Fibroblast of skin of back (primary cell): ENCODE measurements at regions not wholly inside any gene's neighbourhood (a gene's known extent, or its start where the extent isn't known, plus 50 kb on each side); places are given as distances from the start of the nearest gene placed in this dataset.
A peak's percentile ranks its signal among the peaks of the same experiment; 100 is the strongest.
"Not testable (repeated sequence)": the region's sequence is repeated elsewhere in the genome, so short reads cannot be mapped to it uniquely, and the experiment has no call there.

Experiments
- DNase-seq: peaks from one replicate; pipeline ENCODE4 v3.0.0-alpha.2; 2013

DNA sequence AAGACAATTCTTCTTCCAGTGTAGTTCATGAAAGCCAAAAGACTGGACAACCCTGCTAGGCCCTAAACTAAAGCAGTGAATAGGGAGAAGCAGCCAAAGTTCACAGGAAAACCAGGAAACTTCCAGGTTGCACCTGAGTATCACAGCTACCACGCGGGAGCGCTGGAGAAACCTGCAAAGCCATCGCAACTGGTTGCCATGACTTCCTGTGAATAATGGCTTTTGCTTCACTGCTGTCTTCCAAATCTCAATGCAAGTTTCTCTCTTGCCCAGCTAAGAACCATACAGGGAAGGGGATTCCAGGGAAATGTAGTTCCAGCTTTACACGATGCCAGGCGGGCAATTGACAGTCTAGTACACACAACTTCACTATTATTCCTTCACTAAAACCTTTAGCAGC is 114.1 kb downstream of the GXYLT1 start:
- no peak for DNase-seq

DNA sequence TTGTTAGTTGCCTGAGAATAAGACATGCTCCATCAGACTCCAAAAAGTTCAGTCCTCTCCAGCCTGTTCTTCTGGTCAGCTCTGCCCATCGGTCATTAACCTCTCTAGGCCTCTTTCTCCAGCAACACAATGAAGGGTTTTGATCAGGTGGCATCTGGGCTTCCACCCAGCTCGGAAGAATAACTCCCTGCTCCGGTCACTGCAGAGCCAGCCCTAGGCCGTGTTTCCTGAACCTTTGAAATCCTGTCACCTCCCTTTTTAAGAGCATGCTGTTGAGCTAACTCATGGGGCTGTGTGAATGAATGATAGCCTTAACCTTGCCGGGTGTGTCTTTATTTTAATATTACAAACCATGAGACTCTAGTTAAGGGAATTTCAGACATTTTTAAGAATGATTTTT is 117.1 kb downstream of the GXYLT1 start:
- no peak for DNase-seq

DNA sequence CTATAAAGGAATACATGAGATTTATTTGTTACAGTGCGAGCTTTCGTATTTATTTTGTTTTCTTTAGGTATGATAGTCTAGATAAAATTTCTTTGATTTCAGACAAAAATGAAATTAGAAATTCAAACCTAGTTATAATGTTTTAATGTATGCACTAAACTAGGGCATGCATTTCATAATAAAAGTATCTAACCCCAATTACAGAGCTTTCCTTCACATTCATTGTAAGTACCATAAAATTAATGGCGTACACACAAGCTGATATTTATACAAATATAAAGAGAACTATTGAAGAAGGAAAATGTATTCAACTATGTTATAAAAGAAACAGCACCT is 120.2 kb downstream of the GXYLT1 start:
- DNase-seq: no peak

DNA sequence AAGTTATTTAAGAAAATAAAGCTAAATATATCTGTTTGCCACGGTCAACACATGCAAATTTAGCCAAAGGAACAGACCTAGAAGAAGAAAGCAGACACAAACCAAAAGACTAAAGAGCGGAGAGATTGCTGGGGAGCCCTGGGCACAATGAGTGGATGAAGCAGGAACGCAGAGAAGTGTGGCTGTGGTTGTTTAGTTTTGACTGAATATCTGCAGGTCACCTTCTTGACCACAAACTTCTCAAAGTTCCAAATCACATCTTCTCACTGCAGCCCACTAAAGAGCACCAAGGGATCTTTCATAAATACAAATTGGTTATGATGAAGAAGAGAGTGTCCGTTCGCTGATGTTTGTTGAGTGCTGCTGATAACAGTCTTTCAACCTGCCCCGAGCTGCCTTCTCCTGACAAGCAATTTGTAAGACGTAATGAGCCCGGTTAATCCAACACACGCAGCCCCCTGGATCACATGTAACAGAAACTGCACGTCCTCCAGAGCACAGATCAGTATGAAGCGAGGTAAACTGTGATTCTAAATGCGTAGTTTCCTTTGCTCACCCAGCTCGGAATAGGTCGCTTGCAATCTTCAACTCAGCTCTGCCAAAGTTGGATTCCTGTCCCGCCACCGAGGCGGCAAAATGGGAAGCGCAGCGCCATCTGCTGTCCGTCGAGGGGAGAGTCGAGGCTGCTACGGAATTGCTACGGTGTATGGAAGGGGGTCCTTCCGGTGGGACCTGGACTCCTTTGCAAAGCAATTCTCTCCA is 120.8 kb downstream of the GXYLT1 start:
- peak; percentile 67 for DNase-seq

DNA sequence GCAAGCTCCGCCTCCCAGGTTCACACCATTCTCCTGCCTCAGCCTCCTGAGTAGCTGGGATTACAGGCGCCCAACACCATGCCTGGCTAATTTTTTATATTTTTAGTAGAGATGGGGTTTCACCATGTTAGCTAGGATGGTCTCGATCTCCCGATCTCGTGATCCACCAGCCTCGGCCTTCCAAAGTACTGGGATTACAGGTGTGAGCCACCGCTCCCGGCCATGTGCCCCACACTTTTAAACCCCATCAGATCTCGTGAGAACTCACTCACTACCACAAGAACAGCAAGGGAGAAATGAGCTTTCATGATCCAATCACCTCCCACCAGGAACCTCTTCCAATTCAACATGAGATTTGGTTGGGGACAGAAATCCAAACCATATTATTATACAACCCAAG is 122.7 kb downstream of the GXYLT1 start:
- DNase-seq: not testable (repeated sequence)

DNA sequence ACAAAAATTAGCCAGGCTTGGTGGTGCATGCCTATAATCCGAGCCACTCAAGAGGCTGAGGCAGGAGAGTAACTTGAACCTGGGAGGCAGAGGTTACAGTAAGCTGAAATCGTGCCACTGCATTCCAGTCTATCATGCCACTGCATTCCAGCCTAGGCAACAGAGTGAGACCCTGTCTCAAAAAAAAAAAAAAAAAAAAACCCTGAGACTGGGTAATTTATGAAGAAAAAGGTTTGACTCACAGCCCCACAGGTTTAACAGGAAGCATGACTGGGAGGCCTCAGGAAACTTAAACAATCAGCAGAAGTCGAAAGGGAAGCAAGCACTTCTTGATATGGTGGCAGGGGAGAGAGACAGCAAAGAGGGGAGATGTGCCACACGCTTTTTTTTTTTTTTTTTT is 123.2 kb downstream of the GXYLT1 start:
- peak; percentile 8 for DNase-seq

DNA sequence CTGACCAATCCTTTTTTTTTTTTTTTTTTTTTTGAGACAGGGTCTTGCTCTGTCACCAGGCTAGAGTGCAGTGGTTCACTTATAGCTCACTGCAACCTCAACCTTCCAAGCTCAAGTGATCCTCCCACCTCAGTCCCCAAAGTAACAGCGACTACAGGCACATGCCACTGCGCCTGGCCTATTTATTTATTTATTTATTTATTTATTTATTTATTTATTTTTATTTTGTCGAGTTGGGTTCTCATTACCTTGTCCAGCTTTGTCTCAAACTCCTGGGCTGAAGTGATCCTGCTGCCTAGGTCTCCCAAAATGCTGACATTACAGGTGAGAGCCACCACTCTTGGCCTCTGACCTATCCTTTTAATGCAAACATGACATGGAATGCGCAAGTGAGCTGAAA is 124.4 kb downstream of the GXYLT1 start:
- DNase-seq: no peak

DNA sequence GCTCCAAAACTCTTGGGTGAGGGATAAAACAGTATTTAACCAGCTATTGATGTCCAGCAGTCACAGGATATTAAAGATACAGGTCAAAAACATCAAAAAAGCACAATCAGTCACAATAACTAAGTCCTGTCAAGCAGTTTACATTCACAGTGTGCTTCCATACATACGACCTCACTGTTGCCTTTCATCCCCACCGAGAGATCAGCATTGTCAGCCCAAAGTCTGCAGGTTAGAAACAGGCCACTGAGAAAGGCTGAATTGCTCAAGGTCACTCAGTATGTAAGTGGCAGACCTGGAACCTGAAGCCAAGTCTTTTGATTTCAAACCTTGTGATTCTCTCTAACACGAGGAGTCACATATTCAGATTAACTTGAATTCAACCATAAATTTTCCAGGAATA is 124.9 kb downstream of the GXYLT1 start:
- no peak for DNase-seq

DNA sequence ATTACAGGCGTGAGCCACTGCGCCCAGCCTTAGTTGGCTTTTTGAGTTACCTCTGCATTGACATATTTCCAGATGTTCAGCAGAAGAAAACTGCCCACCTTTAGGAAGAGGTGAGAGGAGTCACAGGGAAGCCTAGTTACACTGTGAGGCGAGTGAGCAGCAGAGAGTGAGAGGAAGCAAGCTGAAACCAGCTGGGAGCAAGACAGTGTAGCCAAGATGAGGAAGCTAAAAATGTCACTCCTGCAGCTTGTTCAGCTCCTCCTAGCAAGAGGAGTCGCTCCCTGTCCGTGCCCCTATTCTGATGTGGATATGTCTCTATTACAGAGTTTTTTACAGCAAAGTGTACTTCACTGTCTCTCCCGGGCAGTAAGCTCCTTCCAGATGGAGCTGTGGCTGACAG is 127.6 kb downstream of the GXYLT1 start:
- no peak for DNase-seq

DNA sequence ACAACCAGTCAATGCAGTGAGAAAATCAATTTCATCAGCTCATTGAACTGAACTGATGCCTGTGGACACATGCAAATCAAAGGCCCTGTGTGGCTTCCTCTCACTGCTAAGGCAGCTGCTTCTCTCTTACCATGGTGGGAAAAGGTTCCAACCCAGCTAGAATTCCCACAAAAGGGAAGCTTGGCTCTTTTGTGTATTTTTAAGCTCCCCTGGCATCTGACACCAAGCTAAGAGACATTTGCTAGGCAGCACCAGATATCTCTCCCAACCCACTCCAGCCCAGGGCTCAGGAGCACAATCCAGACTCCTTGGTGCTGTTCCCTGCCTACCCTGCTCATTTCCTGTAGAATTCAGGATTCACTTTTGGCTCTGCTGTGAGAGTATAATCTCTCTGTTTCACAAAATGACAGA is 129.6 kb downstream of the GXYLT1 start:
- no peak for DNase-seq

DNA sequence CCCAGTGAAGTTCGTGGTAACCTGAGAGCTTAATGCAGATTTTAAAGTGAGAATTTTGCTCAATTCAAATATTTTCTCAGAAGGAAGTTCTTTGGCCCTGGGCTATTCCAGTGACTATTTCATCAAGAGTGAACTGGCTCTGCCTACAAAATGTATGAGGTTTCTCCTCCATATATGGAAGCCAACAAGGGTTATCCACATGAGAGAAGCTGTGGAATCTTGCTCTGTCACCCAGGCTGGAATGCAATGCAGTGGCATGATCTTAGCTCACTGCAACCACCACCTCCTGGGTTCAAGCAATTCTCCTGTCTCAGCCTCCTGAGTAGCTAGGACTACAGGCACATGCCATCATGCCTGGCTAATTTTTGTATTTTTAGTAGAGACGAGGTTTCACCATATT is 132.2 kb downstream of the GXYLT1 start:
- peak; percentile 87 for DNase-seq

DNA sequence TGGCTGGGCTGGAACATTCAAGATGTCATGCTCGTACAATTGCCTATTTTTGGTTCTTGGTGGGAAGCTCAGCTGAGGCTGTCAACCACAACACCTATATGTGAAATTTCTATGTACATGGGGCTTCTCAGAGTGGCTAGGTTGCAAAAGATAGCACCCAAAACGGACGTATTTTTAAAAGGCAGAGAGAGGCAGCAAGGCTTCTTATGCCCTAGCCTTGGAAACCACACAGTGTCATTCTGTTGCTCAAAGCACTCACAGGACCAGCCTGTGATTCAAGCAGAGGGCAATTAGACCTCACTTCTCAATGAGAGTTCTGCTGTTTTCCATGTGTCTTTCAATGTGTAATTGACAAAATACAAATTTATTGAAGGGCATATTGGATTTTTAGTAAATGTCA is 134.0 kb downstream of the GXYLT1 start:
- no peak for DNase-seq

DNA sequence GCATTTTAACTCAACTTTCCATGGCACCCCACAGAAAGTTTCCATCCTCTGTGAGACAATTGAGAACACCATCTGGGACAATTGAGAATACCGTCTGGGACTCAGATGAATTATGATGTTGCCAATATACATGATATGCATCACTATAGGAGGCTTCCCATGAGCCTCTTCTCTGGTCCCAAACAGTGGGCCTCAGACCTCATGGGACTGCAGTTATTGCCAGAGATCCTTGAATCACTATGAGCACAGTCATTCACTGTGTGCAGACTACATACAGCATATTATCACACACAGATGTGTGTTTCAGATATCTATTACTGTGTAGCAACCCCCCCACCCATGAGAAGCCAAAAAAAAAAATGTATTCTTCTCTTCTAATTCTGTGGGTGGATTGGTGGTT is 134.4 kb downstream of the GXYLT1 start:
- no peak for DNase-seq

DNA sequence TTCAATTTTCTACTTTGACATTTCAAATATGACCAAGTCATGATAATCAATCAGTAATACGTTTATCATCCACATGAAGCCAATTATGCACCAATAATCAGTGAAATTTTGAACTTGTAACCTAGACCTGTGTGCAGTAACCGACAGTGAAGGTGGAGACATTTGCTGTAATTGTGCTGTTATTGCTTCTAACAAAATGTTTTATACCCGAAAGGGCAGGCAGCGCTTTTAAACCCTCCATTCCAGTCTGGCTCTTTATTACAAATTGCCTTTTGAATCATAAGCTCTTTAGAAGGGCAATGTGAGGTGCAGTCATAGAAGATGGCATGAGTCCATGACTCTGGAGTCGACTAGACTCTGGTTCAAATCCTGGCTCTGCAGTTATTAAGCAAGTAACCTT is 135.7 kb downstream of the GXYLT1 start:
- no peak for DNase-seq

DNA sequence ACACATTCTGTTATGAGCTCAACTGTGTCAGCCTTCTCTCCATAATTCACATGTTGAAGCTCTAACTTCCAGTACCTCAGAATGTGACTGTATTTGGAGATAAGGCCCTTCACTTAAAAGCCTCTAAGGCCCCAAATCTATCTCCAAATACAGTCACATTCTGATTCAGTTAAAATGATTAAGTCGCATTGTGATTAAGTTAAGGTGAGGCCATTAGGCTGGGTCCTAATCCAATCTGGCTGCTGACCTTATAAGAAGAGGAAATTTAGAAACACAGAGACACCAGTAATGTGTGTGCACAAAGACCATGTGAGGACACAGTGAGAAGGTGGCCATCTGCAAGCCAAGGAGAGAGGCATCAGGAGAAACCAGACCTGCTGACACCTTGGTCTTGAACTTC is 141.6 kb downstream of the GXYLT1 start:
- DNase-seq: no peak

DNA sequence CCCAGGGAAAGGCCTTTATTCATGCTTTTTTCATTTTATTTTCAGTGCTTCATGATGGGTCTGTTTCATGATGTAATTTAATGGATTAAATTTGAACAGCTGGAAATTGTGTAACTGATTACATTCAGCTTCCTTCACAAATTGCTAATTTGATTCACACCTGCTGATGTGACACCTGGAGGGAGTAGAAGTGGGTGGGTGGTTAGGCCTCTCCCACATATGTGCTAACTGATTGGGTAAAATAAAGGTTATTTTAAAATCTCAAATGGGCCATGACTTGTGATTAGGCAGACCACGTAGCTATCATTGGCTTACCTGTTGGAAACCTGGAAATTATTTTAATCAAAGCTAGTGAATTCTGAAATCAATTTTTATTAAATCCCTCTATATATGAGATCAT is 142.1 kb downstream of the GXYLT1 start:
- no peak for DNase-seq

DNA sequence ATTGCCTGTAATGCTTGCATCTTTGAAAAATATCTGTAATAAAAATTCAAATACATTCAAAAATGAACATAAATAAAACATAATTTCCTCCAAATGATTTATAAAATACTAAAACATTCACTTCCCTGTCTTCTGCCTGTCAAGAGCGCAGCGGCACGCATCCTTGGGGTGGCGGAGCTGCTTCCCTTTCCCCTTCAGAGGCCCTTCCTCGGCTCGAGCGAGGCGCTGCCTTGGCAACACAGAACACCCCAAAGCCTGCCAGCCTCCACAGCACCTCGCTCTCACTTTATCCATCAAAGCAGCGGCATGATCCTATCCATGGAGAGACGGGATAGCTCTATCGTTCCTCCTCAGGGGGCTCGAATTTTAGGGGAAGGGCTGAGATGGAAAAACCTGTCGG is 146.2 kb downstream of the GXYLT1 start:
- no peak for DNase-seq

DNA sequence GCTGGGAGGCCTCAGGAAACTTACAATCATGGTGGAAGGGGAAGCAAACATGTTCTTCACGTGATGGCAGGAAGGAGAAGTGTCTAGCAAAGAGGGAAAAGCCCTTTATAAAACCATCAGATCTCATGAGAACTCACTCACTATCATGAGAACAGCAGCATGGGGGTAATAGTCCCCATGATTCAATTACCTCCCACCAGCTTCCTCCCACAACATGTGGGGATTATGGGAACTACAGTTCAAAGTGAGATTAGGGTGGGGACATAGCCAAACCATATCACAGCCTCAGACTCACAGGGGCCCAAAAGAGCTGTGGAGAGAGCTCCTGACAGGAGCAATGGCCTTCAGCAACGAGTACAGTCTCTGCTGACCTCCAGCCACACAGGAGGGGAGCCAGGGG is 151.4 kb downstream of the GXYLT1 start:
- DNase-seq: no peak

DNA sequence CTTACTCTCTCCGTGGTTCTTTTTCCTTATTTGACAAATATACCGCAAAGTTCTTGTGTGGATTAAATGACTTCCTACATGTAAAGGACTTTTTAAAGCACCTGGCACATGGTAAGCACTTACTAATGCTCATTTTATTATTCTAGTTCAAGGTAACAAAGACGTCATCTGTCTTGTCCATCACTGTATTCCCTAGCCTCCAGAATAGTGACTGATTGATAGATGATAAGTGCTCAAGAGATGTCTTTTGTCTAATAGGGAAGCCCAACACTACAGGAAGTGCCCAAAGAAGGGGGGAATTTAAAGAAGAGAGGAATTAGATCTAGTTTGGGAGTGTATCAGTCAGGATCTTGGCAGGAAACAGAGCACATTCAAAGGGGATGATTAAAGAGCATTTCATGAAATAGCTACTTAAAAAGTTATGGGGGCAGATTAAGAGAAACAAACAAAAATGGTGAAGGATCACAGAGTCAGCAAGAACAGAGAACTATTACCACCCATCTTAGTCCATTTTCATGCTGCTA is 151.9 kb downstream of the GXYLT1 start:
- no peak for DNase-seq

DNA sequence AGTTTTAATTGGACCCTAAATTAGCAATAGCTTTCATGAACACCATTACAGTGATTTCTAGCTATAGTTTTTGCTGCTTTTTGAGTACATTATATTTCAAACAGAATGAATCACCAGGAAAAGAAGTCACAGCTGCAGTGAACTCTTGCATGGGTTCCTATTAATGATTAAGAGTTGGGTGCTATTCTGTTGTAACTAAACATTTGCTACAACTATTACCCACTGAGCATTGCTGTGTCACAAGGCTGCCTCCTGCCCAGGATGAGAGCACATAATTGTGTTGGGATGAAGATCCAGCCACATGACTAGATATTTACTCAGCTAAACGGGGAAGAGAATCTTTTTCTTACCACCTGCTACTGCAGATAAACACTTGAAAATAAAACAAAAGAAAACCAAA is 152.7 kb downstream of the GXYLT1 start:
- no peak for DNase-seq

DNA sequence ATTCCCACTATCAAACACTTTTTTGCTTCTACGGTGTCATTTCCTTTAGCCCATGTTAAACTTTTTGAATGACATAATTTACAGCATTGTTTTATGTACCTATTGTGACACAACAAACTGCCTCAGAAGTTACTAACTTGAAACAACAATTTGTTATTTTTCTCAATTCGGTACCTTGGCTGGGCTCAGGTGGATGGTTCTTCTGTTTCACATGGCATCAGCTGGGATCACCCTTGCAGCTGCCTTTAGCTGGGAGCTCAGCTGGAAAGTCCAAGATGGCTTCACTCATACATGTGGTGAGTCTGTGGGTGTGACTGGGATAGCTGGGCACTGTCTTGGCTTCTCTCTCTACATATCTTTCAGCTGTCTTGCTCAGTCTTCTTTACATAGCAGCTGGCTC is 156.0 kb downstream of the GXYLT1 start:
- no peak for DNase-seq

DNA sequence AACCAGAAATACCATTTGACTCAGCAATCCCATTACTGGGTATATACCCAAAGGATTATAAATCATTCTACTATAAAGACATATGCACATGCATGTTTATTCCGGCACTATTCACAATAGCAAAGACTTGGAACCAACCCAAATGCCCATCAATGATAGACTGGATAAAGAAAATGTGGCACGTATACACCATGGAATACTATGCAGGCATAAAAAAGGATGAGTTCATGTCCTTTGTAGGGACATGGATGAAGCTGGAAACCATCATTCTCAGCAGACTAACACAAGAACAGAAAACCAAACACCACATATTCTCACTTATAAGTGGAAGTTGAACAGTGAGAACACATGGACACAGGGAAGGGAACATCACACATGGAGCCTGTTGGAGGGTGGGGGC is 158.2 kb downstream of the GXYLT1 start:
- not testable (repeated sequence) for DNase-seq

DNA sequence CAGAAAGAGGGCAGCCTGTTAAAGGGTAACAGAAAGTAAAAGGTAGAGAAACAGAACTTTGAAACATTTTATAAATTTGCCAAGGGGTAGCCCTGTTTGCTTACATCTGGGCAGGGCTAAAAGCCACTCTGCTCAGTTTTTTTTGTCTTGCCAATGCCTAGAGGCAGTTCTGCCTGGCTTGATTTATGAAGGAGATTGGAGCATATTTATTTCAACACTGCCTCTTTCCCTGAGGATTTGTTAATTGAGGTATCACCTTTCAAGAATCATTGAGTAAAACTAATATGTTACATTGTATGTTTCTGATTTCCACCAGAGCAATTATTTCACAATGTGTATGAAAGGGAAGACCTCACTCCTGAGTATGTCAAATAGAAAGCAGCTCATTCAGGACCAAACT is 160.8 kb downstream of the GXYLT1 start:
- DNase-seq: no peak

DNA sequence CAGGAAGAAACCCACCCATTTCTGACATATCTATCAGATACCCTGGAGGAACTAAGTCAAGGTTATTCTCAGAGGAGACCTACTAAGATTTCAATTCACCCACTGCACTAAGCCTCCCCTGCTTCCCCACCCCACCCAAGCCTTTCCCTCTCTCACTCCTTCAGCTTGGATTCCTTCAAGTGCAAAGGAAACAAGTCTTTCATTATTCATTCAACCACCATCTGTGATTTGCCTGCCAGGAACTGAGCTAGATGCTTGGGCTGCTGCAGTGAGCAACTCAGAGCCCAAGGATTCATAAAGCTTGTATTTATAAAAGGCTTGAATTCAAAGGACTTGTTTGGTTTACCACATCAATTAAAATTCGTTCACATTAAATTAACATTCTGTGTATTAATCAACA is 161.3 kb downstream of the GXYLT1 start:
- DNase-seq: no peak

DNA sequence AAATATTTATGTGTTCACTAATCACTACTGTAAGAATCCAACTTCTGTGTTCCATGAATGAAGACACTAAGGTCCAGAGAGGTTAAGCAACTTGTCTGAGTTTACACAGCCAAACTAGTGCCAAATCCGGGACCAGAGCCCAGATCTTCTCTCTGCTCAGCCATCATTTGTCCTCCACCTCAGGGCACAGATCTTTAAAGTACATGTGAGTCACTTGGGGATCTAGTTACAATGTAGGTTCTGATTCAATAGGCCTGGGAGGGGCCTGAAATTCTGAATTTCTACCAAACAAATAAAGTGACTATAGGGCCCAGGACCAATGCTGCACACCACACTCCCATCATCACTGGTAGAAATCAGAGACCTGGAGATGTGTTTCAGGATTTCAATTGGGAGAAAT is 162.9 kb downstream of the GXYLT1 start:
- peak; percentile 13 for DNase-seq
